ENCODE measurements at regions not wholly inside any gene's neighbourhood (a gene's known extent, or its start where the extent isn't known, plus 50 kb on each side); places are given as distances from the start of the nearest gene placed in this dataset.

- H3K27me3 ChIP-seq (ENCODE audit: control insufficient read depth in 3 of 3, insufficient read depth in 3 of 3, low read length in 3 of 3), result peaks cover 0 to 3% (median 0%) of the 10 kb centered on the region in 3 donors
- no peaks in the 10 kb centered on the region for H3K36me3 ChIP-seq (ENCODE audit: control insufficient read depth in 3 of 3, insufficient read depth in 2 of 3, low read depth in 1 of 3, low read length in 3 of 3)
- no peak overlapping the region for H3K4me3 ChIP-seq (ENCODE audit: low read depth in 1 of 3, low read length in 3 of 3)
- H3K4me1 ChIP-seq (ENCODE audit: control insufficient read depth in 3 of 3, insufficient read depth in 2 of 3, low read depth in 1 of 3, low read length in 2 of 3), result no peaks in the 10 kb centered on the region
- no peaks in the 10 kb centered on the region for H3K9me3 ChIP-seq (ENCODE audit: control insufficient read depth in 2 of 2, insufficient read depth in 1 of 2, low read depth in 1 of 2, low read length in 1 of 2)
- no peak for DNase-seq
- no peak for FAIRE-seq
- no peak overlapping the region for H3K27ac ChIP-seq (ENCODE audit: low read depth in 1 of 3, low read length in 2 of 3)
- 41 to 73% (median 52%) methylated on average over 11 of the region's 11 CpGs for WGBS, 3 donors
Observed at GRCh38 chr22:19625331-19626041, 88.8 kb upstream of the SEPTIN5 start.

- Histone ChIP-seq H3K4me1 (ENCODE audit: control insufficient read depth in 3 of 3, insufficient read depth in 2 of 3, low read depth in 1 of 3, low read length in 2 of 3) (no peaks in the 10 kb centered on the region), H3K4me3 (ENCODE audit: low read depth in 1 of 3, low read length in 3 of 3) (no peak overlapping the region), H3K27me3 (ENCODE audit: control insufficient read depth in 3 of 3, insufficient read depth in 3 of 3, low read length in 3 of 3) (peaks cover 0 to 3% (median 0%) of the 10 kb centered on the region in 3 donors), H3K9me3 (ENCODE audit: control insufficient read depth in 2 of 2, insufficient read depth in 1 of 2, low read depth in 1 of 2, low read length in 1 of 2) (no peaks in the 10 kb centered on the region), H3K36me3 (ENCODE audit: control insufficient read depth in 3 of 3, insufficient read depth in 2 of 3, low read depth in 1 of 3, low read length in 3 of 3) (no peaks in the 10 kb centered on the region), H3K27ac (ENCODE audit: low read depth in 1 of 3, low read length in 2 of 3) (no peak overlapping the region)
- WGBS, 3 donors, result 61 to 76% (median 70%) methylated on average over 7 of the region's 7 CpGs
- FAIRE-seq (no peak), DNase-seq (no peak)
Observed at GRCh38 chr22:19626042-19626587, 88.2 kb upstream of the SEPTIN5 start.

GRCh38 chr22:19626666-19627065, 87.6 kb upstream of the SEPTIN5 start:
- Histone ChIP-seq H3K4me3 (ENCODE audit: low read depth in 1 of 3, low read length in 3 of 3) (no peak overlapping the region), H3K27ac (ENCODE audit: low read depth in 1 of 3, low read length in 2 of 3) (no peak overlapping the region), H3K9me3 (ENCODE audit: control insufficient read depth in 2 of 2, insufficient read depth in 1 of 2, low read depth in 1 of 2, low read length in 1 of 2) (no peaks in the 10 kb centered on the region), H3K27me3 (ENCODE audit: control insufficient read depth in 3 of 3, insufficient read depth in 3 of 3, low read length in 3 of 3) (no peaks in the 10 kb centered on the region), H3K4me1 (ENCODE audit: control insufficient read depth in 3 of 3, insufficient read depth in 2 of 3, low read depth in 1 of 3, low read length in 2 of 3) (no peaks in the 10 kb centered on the region), H3K36me3 (ENCODE audit: control insufficient read depth in 3 of 3, insufficient read depth in 2 of 3, low read depth in 1 of 3, low read length in 3 of 3) (no peaks in the 10 kb centered on the region)
- DNase-seq (no peak), FAIRE-seq (no peak)
- 66 to 74% (median 67%) methylated on average over 4 of the region's 4 CpGs for WGBS, 3 donors

- Histone ChIP-seq H3K27me3 (ENCODE audit: control insufficient read depth in 3 of 3, insufficient read depth in 3 of 3, low read length in 3 of 3) (peaks cover 0 to 5% (median 0%) of the 10 kb centered on the region in 3 donors), H3K27ac (ENCODE audit: low read depth in 1 of 3, low read length in 2 of 3) (no peak overlapping the region), H3K4me3 (ENCODE audit: low read depth in 1 of 3, low read length in 3 of 3) (no peak overlapping the region), H3K4me1 (ENCODE audit: control insufficient read depth in 3 of 3, insufficient read depth in 2 of 3, low read depth in 1 of 3, low read length in 2 of 3) (no peaks in the 10 kb centered on the region), H3K36me3 (ENCODE audit: control insufficient read depth in 3 of 3, insufficient read depth in 2 of 3, low read depth in 1 of 3, low read length in 3 of 3) (no peaks in the 10 kb centered on the region), H3K9me3 (ENCODE audit: control insufficient read depth in 2 of 2, insufficient read depth in 1 of 2, low read depth in 1 of 2, low read length in 1 of 2) (no peaks in the 10 kb centered on the region)
- 83 to 85% (median 83%) methylated on average over 11 of the region's 11 CpGs for WGBS, 3 donors
- no peak for FAIRE-seq
- no peak for DNase-seq
Observed at GRCh38 chr22:19628038-19628776, 86.1 kb upstream of the SEPTIN5 start.

- Histone ChIP-seq H3K36me3 (ENCODE audit: control insufficient read depth in 3 of 3, insufficient read depth in 2 of 3, low read depth in 1 of 3, low read length in 3 of 3) (no peaks in the 10 kb centered on the region), H3K27ac (ENCODE audit: low read depth in 1 of 3, low read length in 2 of 3) (no peak overlapping the region), H3K4me3 (ENCODE audit: low read depth in 1 of 3, low read length in 3 of 3) (no peak overlapping the region), H3K9me3 (ENCODE audit: control insufficient read depth in 2 of 2, insufficient read depth in 1 of 2, low read depth in 1 of 2, low read length in 1 of 2) (no peaks in the 10 kb centered on the region), H3K27me3 (ENCODE audit: control insufficient read depth in 3 of 3, insufficient read depth in 3 of 3, low read length in 3 of 3) (peaks cover 0 to 5% (median 0%) of the 10 kb centered on the region in 3 donors), H3K4me1 (ENCODE audit: control insufficient read depth in 3 of 3, insufficient read depth in 2 of 3, low read depth in 1 of 3, low read length in 2 of 3) (no peaks in the 10 kb centered on the region)
- FAIRE-seq (no peak), DNase-seq (no peak)
- WGBS, 3 donors, result 67 to 79% (median 69%) methylated on average over 12 of the region's 12 CpGs
Observed at GRCh38 chr22:19629331-19629719, 85.0 kb upstream of the SEPTIN5 start.

- Histone ChIP-seq H3K27me3 (ENCODE audit: control insufficient read depth in 3 of 3, insufficient read depth in 3 of 3, low read length in 3 of 3) (peaks cover 0 to 5% (median 0%) of the 10 kb centered on the region in 3 donors), H3K4me3 (ENCODE audit: low read depth in 1 of 3, low read length in 3 of 3) (no peak overlapping the region), H3K4me1 (ENCODE audit: control insufficient read depth in 3 of 3, insufficient read depth in 2 of 3, low read depth in 1 of 3, low read length in 2 of 3) (no peaks in the 10 kb centered on the region), H3K27ac (ENCODE audit: low read depth in 1 of 3, low read length in 2 of 3) (no peak overlapping the region), H3K9me3 (ENCODE audit: control insufficient read depth in 2 of 2, insufficient read depth in 1 of 2, low read depth in 1 of 2, low read length in 1 of 2) (no peaks in the 10 kb centered on the region), H3K36me3 (ENCODE audit: control insufficient read depth in 3 of 3, insufficient read depth in 2 of 3, low read depth in 1 of 3, low read length in 3 of 3) (no peaks in the 10 kb centered on the region)
- DNase-seq (peak; percentile 72 to 78), FAIRE-seq (no peak)
- 19 to 23% (median 22%) methylated on average over 13 of the region's 13 CpGs for WGBS, 3 donors
Observed at GRCh38 chr22:19629720-19630419, 84.4 kb upstream of the SEPTIN5 start.

- Histone ChIP-seq H3K27me3 (ENCODE audit: control insufficient read depth in 3 of 3, insufficient read depth in 3 of 3, low read length in 3 of 3) (peaks cover 0 to 5% (median 0%) of the 10 kb centered on the region in 3 donors), H3K4me3 (ENCODE audit: low read depth in 1 of 3, low read length in 3 of 3) (no peak overlapping the region), H3K4me1 (ENCODE audit: control insufficient read depth in 3 of 3, insufficient read depth in 2 of 3, low read depth in 1 of 3, low read length in 2 of 3) (no peaks in the 10 kb centered on the region), H3K9me3 (ENCODE audit: control insufficient read depth in 2 of 2, insufficient read depth in 1 of 2, low read depth in 1 of 2, low read length in 1 of 2) (no peaks in the 10 kb centered on the region), H3K27ac (ENCODE audit: low read depth in 1 of 3, low read length in 2 of 3) (no peak overlapping the region), H3K36me3 (ENCODE audit: control insufficient read depth in 3 of 3, insufficient read depth in 2 of 3, low read depth in 1 of 3, low read length in 3 of 3) (no peaks in the 10 kb centered on the region)
- DNase-seq (no peak), FAIRE-seq (no peak)
- 67 to 78% (median 76%) methylated on average over 5 of the region's 5 CpGs for WGBS, 3 donors
Observed at GRCh38 chr22:19630614-19631013, 83.7 kb upstream of the SEPTIN5 start.

GRCh38 chr22:19631899-19632667, 82.2 kb upstream of the SEPTIN5 start:
- peak in 1 of 2 donors; percentile 29 for DNase-seq
- WGBS, 3 donors, result 51 to 57% (median 52%) methylated on average over 19 of the region's 19 CpGs
- Histone ChIP-seq H3K9me3 (ENCODE audit: control insufficient read depth in 2 of 2, insufficient read depth in 1 of 2, low read depth in 1 of 2, low read length in 1 of 2) (no peaks in the 10 kb centered on the region), H3K4me1 (ENCODE audit: control insufficient read depth in 3 of 3, insufficient read depth in 2 of 3, low read depth in 1 of 3, low read length in 2 of 3) (no peaks in the 10 kb centered on the region), H3K4me3 (ENCODE audit: low read depth in 1 of 3, low read length in 3 of 3) (no peak overlapping the region), H3K27me3 (ENCODE audit: control insufficient read depth in 3 of 3, insufficient read depth in 3 of 3, low read length in 3 of 3) (peaks cover 0 to 5% (median 0%) of the 10 kb centered on the region in 3 donors), H3K27ac (ENCODE audit: low read depth in 1 of 3, low read length in 2 of 3) (no peak overlapping the region), H3K36me3 (ENCODE audit: control insufficient read depth in 3 of 3, insufficient read depth in 2 of 3, low read depth in 1 of 3, low read length in 3 of 3) (no peaks in the 10 kb centered on the region)
- FAIRE-seq, result no peak
